Lower leg skin (tissue), 4 donors: ENCODE measurements at regions not wholly inside any gene's neighbourhood (a gene's known extent, or its start where the extent isn't known, plus 50 kb on each side); places are given as distances from the start of the nearest gene placed in this dataset.

ENCODE experiments used
- DNase-seq, 2 donors: peaks; one replicate each; pipeline ENCODE4 v3.0.0-alpha.2; 2019; ENCODE audit warnings: low spot score in 2 of 2
- H3K4me3 ChIP-seq: fragments of 200-600 bp; sonication (generic); 2 replicates; pipeline ENCODE4 v1.5.1; 2017; ENCODE audit warnings: mild to moderate bottlenecking, low read depth; ENCODE audit not compliant: poor library complexity, severe bottlenecking
- CTCF ChIP-seq, 3 donors: fragments of 450-650 bp; IDR thresholded peaks; one replicate each; pipeline ENCODE4 v1.5.1; 2016; ENCODE audit warnings: antibody characterized with exemption in 3 of 3, mild to moderate bottlenecking in 3 of 3, moderate library complexity in 2 of 3
- POLR2A ChIP-seq, 2 donors: fragments of 450-650 bp; IDR thresholded peaks; one replicate each; pipeline ENCODE4 v1.6.1; 2016 to 2017; ENCODE audit warnings: antibody characterized with exemption in 2 of 2, mild to moderate bottlenecking in 1 of 2, moderate library complexity in 1 of 2
- WGBS, 2 donors: methylation state at CpG; one replicate each; pipeline ENCODE4 v1.1.5; 2018; 5-methylcytosine and 5-hydroxymethylcytosine counted together
- intact Hi-C: fragments of 100-400 bp; cut with DNase I; formaldehyde crosslinking; loops from one replicate; pipeline ENCODE4 v1.15.0; 2023; ENCODE audit warnings: low total_unique reads

GRCh38 chr2:216911886-216912285, 52.0 kb upstream of the TNP1 start:
- no peak overlapping the region for H3K4me3 ChIP-seq
- intact Hi-C loops: no loop called here
- TF ChIP-seq CTCF (IDR thresholded peaks at IDR 0.05): no peak
- TF ChIP-seq POLR2A (IDR thresholded peaks at IDR 0.05): no peak
- no peak for DNase-seq

GRCh38 chr2:216911008-216911407, 51.1 kb upstream of the TNP1 start:
- TF ChIP-seq CTCF (IDR thresholded peaks at IDR 0.05) (no peak), POLR2A (IDR thresholded peaks at IDR 0.05) (no peak)
- no peak overlapping the region for H3K4me3 ChIP-seq
- intact Hi-C loops: no loop called here
- DNase-seq: no peak
- 82 to 95% methylated on average over 3 of the region's 3 CpGs for WGBS, 2 donors

GRCh38 chr2:216909541-216910210, 49.8 kb upstream of the TNP1 start:
- DNase-seq: no peak
- H3K4me3 ChIP-seq: no peak overlapping the region
- TF ChIP-seq CTCF (IDR thresholded peaks at IDR 0.05) (no peak), POLR2A (IDR thresholded peaks at IDR 0.05) (no peak)
- WGBS, 2 donors: 82 to 84% methylated on average over 8 of the region's 8 CpGs
- intact Hi-C loops: no loop called here
